GM19238 (cell line): ENCODE measurements at regions not wholly inside any gene's neighbourhood (a gene's known extent, or its start where the extent isn't known, plus 50 kb on each side); places are given as distances from the start of the nearest gene placed in this dataset.
"Not testable (repeated sequence)": the region's sequence is repeated elsewhere in the genome, so short reads cannot be mapped to it uniquely, and the experiment has no call there.

Experiments used
- DNase-seq: peaks from one replicate; pipeline ENCODE4 v3.0.0; 2011; ENCODE audit warnings: low spot score; ENCODE audit not compliant: insufficient read length

DNA sequence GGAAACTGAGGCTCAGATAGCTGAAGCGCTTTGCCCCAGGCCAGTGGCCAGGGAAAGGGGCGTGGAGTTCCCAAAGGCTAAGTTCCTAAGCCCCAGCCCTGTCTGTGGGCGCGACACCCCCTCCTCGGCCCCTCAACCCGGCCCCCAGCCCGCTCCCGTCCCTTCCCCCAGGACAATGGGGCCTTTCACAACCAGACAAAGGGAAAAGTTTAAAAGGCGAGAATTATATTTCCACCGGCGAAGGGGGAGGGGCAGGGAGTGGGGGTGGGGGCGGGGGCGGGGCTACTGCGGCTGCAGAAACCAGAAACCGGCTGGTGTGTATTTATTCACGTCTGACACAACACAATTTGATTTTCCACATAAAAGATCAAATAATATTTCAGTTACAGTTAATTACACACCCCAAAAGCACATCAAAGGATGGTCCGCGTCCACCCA is 192.1 kb downstream of the MN1 start:
- no peak for DNase-seq

DNA sequence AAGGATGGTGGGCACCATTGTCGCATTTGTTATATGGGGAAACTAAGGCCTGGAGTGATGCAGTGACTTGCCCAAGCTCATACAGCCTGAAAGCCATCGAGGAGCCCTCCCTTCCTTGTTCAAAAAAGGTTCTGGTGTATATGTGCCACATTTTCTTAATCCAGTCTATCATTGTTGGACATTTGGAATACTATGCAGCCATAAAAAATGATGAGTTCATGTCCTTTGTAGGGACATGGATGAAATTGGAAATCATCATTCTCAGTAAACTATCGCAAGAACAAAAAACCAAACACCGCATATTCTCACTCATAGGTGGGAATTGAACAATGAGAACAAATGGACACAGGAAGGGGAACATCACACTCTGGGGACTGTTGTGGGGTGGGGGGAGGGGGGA is 191.4 kb downstream of the MN1 start:
- not testable (repeated sequence) for DNase-seq

DNA sequence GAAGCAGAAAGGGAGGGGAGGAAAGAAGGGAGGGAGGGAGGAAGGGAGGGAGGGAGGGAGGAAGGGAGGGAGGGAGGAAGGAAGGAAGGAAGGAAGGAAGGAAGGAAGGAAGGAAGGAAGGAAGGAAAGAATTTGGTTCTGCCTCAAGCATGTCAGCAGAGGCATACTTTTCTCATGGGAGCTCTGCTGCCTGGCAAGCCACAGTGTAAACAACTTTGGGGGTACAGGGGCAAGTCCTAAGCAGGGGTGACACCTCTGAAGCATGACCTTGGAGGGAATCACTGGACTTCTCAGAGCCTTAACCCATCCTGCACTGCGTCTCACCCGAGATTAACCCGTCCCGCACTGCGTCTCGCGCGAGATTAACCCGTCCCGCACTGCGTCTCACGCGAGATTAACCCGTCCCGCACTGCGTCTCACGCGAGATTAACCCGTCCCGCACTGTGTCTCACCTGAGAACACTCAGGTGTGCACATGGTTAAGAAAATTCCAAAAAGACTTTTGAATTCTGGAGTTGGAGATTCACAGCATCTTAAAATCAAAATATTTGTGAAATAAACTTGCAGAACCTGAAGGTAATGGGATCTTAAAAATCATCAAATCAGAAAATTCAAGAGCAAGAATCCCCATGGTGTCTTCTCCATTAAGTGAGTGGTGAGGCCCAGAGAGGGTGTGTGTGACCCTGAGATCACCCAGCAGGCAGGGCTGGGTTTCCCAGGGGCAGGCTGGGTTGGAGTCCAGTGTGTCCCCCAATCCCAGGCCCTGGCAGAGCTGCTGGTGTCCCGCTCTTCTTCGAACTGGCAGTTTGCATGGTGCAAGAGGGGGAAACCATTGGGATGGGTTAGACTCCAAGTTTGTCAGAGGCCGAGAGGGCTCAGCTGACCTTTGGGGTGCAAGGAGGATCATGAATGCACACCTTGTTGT is 190.4 kb downstream of the MN1 start:
- DNase-seq = no peak

DNA sequence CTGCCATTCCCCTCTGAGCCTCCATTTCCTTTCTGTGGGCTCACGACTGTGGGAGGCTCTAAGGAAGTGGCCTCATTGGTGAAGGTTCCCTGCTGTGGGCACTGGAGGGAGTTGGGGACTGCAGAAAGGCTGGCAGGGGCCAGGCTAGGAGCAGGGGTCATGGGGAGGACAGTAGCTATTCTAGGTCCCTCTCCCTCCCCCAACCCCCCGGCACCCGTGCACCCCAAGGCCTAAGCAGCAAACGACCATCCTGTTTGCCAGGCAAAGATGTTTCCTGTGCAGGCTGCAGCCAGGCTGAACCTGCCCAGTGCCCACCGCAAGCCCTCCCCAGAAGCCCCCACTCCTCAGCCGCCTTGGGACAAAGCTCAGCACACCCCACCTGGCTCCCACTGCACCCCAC is 189.4 kb downstream of the MN1 start:
- no peak for DNase-seq

DNA sequence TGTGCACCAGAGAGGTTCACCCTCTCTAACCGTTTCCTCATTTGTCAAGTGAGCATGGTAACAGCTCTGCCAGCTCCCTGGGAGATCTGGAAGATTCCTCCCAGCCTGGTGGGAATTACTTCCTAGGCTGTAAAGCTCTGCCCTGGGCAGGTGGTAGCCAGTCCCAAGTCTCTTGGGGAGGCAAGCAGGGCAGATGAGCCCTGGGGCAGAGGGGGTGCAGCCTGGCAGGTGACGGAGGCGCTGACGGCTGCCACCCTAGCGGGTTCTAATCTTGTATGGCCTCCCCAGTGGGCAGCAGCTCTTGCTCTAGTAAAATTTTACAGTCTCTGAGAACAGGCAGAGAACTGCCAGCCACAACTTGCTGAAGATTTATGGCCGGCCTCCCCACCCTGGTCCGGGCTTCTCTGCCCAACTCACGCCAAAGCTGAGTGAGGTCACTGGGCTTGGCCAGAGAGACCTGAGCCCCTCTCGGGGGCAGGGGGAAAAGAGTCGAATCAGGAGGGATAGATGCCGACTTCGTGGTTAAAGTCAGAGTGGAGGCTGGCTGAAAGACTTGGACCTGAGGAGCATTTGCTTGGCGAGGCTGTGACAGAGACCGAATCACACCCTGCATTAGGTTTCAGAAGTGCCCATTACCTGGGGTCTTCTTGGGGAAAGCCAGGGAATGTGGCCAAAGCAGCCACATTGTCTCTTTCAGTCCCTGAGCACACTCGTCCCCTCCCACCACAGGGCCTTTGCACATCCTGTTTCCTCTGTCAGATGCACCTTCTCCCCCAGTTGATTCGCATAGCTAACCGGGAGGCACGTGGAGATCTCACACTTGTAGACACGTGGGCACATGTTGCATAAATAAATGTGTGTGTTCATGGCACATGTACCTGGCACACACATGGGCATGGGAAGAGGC is 188.2 kb downstream of the MN1 start:
- DNase-seq = no peak

DNA sequence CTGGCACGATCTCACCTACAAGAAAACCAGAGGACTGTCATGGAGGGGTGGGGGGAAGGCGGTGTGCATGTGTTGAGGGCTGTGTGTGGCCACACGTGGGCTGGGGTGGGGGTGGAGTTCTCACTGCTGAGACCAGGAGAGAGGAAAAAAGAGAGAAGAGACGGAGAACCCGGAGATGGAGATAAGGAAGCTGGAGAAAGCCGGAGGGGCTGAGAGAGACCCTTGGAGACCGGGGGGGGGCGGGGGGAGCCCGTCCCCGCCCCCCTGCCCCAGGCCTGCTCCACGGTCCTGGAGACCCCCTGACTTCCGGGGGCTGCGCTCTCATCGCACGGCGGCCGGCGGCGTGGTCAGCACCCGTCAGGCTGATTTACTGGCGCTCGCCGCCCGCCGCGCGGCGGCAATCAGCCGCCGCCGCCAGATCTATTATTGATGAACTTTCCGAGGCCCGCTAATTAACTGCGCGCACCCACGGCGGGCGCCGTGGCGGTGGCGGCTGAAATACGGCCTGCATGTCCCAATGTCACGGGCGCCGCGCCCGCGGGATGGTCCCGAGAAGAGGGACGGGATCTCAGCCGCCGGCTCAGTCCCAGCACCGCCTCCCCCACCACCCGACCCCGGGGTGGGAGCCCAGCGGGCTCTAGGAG is 187.4 kb downstream of the MN1 start:
- no peak for DNase-seq

DNA sequence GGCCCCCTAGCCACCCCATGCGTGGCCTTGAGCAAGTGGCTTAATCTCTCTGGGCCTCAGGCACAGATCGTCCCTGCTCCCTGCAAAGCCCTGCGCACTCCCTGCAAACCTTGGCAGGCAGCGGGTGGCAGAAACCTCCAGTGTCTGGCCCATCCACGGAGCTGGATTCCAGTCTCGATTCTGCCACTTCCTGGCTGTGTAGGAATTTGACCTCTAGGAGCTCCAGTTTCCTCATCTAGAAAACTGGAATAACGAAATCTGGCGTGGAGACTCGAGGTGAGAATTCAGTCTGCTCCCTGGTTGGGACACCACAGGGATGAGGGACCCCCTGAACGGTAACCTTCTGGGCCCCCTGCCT is 186.9 kb downstream of the MN1 start:
- DNase-seq = no peak

DNA sequence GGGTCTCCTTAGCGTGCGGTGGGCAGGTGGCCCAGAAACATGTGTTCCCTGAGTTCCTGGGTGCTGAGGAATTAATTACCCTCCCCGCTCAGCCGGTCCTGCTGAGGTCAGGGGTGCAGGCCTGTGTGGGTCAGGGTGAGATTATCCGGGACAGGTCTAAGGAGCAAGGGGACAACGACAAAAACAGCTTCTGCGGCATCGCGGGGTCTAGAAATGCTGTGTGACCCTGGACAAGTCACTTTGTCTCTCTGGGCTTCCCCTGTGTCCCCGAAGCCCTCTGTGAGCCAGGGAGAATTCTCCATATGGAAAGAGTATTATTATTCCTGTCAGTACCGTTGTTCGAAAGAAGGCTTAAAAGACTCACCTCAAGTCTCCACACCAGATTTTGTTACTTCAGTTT is 186.1 kb downstream of the MN1 start:
- no peak for DNase-seq

DNA sequence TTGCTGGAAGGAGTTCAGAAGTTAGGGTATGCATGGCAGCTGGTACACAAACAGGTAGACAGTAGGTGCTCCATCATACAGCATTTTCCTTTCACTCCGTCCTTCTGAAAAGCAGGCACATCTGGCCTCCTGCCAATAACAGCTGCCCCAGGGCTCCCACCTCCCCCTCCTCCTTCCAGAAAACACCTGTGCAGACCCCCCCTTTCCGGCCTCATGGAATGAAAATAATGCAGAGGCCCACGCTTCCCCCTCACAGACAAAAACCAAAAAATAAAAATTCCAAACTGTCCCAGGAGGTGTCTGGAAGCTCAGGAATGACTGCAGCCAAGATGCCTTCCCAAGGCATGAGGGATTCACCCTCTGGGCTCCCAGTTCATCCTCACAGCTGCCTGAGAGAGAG is 185.5 kb downstream of the MN1 start:
- no peak for DNase-seq

DNA sequence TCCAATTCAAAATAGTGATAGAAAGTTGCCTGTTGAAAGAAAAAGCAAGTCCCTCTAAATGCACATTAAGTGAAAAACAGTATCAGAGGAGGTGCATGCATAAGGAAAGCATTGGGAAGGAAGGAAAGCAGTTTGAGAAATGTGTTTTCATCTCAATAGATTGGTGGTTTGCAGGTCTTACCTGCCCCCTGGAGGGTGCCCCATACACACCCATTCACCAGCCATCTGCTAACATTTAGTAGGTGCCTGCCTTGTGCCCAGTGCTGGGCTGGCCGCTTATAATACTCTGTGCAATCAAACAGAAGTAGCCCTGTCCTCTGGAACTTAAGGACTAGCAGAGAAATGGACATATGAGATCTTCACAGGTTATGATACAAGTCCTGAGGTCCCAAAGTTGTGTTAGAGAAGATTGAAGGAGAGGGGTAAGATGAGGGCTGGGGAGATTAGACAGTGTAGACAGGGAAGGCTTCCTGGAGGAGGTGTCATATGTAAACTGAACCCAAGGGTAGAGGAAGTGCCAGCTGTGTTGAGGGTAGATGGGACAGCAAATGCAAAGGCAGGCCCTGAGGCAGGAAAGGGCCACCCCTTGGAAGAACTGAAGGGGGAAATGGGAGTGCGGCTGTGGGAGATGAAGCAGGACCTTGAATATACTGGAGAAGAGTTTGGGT is 184.2 kb downstream of the MN1 start:
- DNase-seq = no peak

DNA sequence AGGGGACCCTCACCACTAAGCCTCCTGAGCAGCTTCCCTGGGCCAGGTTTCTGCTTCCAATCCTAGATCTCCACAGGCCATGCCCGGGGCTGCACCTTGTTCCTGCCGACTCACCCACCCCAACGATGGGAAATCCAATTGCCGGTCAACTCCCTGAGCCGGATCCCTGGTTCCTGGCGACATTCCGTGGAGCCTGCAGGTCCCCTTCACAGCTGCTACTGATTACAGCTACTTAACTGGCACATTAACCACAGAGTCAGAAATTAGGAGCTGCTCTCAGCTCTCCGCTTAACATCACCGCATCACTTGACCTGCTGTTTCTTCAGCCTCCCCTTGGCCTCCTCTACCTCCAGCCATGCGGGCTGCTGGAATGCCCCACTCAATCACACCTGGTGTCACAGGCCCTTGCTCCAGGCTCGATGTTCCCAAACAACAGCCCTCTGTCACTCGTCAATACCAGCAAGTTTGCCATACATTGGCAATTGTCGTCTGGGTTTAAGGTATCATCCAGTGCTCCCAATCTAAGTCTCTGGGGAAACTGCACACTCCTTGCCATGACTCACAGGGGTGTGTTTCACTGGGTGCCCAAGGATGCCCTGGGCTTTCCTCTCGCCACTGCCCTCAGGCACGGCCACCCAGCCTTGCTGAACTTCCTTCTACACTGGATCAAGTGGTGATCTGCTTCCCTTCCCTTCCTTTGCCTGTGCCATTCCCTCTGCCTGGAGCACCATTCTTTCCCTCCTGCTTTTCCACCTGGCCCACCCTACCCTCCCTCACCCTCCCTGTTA is 181.0 kb downstream of the MN1 start:
- no peak for DNase-seq

DNA sequence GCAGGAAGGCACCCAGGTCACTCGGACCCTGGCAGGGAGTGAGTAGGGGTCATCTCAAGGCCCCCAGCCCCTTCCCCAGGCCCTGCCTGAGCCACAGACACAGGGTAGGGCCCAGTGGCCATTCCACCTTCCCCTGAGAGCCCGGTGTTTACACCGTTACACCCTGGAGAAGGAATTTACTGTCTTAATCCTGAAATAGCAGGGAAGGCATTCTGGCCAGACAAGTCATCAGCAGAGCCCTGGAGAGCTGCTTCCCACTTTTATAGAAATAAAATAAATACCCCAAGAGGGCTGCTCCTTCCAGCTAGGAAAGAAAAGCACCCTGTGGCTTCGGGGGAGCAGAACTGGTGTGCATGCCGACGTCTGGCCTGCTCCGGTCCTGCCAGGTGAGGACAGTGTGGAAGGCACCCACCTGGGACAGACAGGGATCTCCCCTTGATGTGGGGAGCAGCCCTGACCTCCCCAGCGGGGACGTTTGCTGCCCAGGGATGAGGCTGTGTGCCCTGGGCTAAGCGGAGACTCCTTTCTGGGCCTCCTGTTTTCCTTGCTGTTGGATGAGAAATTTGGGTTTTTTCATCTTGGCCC is 180.0 kb downstream of the MN1 start:
- no peak for DNase-seq

DNA sequence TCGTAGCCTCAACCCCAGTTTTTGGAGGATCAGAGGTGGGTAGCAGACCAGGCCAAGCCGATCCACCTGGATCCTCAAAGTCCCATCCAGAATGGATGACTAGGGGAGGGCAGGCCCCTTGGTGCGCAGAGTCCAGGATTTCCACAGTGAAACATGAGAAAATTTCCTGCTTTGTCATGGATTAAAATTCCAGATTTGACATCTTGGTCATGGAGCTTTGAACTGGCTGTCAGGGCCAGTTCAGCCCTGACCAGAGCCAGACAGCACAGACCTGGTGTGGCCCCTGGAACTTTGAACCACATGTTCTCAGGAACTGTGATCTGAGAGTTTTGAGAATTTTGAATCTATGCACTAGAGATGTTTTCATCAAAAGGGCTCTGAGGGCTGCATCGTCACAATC is 177.5 kb downstream of the MN1 start:
- DNase-seq = no peak

DNA sequence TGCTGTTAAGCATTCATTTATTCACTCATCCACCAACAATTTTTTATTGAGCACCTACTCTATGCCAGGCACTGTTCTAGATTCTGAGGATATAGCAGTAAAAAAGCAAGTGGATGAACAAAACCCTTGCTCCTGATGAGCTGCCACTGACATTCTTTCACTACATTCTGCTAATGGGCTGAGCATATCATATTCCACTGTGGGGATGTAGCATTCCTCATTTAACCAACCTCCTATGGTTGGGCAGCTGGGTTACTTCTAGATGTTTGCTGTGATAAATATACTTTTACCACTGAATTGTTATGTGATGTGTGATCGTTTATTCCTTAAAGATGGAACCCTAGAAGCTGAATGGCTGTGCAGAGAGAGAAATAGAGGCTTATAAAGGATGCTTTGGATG is 176.9 kb downstream of the MN1 start:
- DNase-seq = no peak

DNA sequence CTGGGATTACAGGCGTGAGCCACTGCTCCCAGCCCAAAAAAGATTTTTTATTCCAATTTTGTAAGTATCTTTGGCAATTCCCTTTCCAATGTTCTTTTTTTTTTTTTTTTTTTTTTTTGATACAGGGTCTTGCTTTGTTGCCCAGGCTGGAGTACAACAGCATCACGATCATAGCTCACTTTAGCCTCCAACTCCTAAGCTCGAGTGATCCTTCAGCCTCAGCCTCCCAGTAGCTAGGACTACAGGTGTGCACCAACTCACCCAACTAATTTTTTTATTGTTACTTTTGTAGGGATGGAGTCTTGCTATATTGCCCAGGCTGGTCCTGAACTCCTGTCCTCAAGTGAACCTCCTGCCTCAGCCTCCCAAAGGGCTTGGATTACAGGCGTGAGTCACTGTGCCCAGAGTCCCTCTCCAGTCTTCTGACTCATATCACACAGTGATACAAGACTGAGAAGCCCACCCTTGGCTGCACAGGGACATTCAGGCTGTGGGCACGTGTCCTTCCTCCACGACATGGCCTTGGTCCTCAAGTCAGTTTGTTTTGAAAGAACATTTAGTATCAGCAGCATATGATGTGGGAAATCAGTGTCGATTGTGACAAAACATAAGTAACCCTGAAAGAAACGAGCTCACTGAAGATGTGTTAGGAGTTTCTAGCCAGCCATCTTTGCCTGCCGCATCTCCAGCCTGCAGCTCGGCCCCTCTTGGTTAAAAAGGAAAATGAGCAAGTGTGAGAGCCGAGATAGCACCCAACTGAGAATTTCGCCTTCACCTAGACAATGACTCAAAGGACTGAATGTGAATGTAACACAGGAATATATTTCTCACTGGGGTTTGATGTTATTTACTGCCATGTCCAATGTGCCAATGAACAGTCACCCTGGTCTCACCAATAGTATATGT is 175.5 kb downstream of the MN1 start:
- no peak for DNase-seq

DNA sequence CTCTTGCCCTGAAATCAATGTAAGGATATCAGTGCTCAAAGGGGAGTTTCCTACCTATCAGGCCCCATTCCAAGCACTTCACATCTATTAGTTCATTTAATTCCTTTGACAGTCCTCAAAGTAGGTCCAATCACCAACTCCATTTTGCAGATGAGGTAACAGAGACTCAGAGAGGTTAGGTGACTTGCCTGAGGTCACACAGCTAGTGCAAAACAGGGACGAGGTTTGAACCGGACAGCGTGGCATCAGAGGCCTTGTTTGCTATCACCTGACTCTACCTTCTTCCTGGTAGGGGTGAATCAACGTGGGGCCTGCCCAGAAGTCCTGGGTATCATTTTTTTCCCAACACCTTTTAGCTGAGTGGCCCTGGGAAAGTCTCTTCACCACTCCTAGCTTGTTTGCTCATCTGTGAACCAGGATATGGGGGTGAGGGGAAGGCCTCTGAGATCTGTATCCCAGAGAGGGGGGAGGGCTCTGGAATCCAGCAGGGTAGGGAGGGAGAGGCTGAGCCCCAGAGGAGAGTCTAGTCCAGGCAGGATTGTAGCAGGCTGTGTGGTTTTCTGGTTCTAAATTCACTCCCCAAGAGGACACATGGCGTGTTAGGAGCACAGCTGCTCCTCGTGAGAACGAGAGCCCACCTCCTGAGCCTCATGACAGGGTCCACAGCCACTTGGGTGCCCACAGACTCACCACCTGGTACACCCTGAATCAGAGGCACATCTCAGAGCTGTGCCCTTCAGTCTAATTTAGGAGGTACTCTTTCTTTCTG is 174.7 kb downstream of the MN1 start:
- DNase-seq = no peak

DNA sequence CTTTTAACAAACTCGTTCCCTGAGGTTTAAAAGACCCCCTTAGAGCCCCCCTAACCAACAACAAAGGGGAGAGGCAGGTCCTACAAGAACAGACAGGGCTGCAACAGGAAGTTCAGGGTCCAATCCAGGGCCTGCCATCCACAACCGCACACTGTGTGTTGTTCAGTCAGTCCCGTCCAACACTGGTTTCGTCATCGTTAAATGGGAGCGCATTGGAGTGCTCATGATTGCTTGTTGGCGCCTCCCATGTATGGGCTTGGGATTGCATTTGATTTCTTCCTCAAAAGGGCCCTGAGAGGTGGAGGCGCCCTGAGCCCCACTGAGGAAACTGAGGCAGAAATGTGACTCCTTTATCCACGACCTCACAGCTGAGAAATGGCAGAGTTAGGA is 174.1 kb downstream of the MN1 start:
- no peak for DNase-seq

DNA sequence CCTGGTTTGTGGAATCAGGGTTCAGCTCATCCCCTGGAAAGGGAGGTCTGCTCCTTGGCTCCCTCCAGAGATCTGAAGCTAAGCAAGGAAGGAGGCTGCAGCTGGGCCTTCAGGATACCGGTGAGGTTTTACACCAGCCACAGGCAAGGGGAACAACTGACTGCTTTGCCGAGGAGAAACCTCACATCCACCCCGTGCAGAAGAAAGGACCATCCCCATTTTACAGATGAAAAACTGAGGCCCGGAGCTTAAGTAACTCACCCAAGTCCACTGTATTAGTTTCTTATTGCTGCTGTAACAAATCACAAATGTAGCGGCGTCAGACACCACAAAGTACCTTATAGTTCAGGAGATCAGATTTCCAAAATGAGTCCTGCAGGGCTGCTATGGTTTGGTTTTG is 173.7 kb downstream of the MN1 start:
- no peak for DNase-seq
